GM23338 (cell line): ENCODE measurements at regions not wholly inside any gene's neighbourhood (a gene's known extent, or its start where the extent isn't known, plus 50 kb on each side); places are given as distances from the start of the nearest gene placed in this dataset.

Experiments
- CREB1 ChIP-seq: fragments of 250-450 bp; sonication (Bioruptor Pico); IDR thresholded peaks from 2 replicates; pipeline ENCODE4 v1.5.0; 2020; ENCODE audit warnings: low read depth, mild to moderate bottlenecking, moderate library complexity
- EZH2 ChIP-seq: fragments of 200-600 bp; sonication (generic); IDR thresholded peaks from one replicate; pipeline ENCODE4 v1.8.0; 2017; ENCODE audit warnings: antibody characterized with exemption, mild to moderate bottlenecking, low read depth; ENCODE audit not compliant: unreplicated experiment
- EZH2phosphoT487 ChIP-seq: fragments of 200-600 bp; sonication (generic); IDR thresholded peaks from one replicate; pipeline ENCODE4 v1.8.1; 2018; ENCODE audit warnings: antibody characterized with exemption; ENCODE audit not compliant: unreplicated experiment
- JUNB ChIP-seq: IDR thresholded peaks from one replicate; pipeline ENCODE4 v1.6.1; 2016; ENCODE audit warnings: antibody characterized with exemption; ENCODE audit not compliant: unreplicated experiment
- POLR2AphosphoS5 ChIP-seq: IDR thresholded peaks from 2 replicates; pipeline ENCODE4 v1.6.1; 2016; ENCODE audit warnings: antibody characterized with exemption, low read depth
- STAT1 ChIP-seq: IDR thresholded peaks from one replicate; pipeline ENCODE4 v1.6.1; 2016; ENCODE audit warnings: antibody characterized with exemption; ENCODE audit not compliant: unreplicated experiment
- ZNF114 ChIP-seq: fragments of 250-450 bp; sonication (Bioruptor Pico); IDR thresholded peaks from 2 replicates; pipeline ENCODE4 v1.5.0; 2020; ENCODE audit warnings: mild to moderate bottlenecking, moderate library complexity
- ZNF331 ChIP-seq: fragments of 250-450 bp; sonication (Bioruptor Pico); IDR thresholded peaks from 2 replicates; pipeline ENCODE4 v1.5.0; 2020; ENCODE audit warnings: low read depth, mild to moderate bottlenecking, moderate library complexity
- TF ChIP-seq, protein P1 (sequence below), 2 experiments: fragments of 200-600 bp in 1 of 2; sonication (generic) in 1 of 2; conservative IDR thresholded peaks; 2 replicates each; pipeline versions ENCODE4 v1.5.1 to v1.6.1; 2016 to 2017; ENCODE audit warnings: antibody characterized with exemption in 2 of 2, low read depth in 2 of 2, mild to moderate bottlenecking in 2 of 2, moderate library complexity in 1 of 2
- TF ChIP-seq, protein P2 (sequence below): IDR thresholded peaks from one replicate; pipeline ENCODE4 v1.6.1; 2018; ENCODE audit warnings: antibody characterized with exemption; ENCODE audit not compliant: unreplicated experiment
- TF ChIP-seq, protein P3 (sequence below): IDR thresholded peaks from 2 replicates; pipeline ENCODE4 v1.6.1; 2016; ENCODE audit warnings: antibody characterized with exemption

DNA sequence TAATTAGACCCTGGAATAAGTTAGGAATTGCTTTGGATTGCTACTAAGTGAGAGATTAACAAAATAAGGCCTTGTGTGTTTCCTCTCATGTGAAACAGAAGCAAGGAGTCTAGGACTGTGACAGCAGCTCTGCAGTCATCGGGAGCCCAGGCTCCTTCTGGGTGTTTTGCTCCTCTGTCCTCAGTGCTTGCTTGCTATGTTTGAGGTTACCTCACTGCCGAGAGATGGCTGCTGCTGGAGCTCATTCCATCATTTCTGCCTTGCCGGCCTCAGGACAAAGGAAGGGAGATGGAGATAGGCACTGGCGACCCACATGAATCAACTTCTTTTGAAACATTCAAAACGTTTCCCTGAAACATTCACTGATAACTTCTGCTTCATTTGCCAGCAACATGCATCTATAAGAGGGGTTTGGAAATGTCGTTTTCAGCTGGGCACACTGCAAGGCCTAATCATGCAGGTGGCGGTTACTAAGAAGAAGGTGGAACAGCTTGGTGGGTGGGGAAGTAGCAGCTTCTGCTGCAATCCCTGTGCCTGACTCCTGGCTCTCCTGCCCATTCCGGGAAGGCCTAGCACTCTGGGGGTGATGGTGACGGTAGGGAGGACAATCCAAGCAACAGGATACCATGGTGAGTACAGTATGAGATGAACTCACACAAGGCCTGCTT lies 77.2 kb upstream of the CD180 start:
- TF ChIP-seq, protein P1, sequence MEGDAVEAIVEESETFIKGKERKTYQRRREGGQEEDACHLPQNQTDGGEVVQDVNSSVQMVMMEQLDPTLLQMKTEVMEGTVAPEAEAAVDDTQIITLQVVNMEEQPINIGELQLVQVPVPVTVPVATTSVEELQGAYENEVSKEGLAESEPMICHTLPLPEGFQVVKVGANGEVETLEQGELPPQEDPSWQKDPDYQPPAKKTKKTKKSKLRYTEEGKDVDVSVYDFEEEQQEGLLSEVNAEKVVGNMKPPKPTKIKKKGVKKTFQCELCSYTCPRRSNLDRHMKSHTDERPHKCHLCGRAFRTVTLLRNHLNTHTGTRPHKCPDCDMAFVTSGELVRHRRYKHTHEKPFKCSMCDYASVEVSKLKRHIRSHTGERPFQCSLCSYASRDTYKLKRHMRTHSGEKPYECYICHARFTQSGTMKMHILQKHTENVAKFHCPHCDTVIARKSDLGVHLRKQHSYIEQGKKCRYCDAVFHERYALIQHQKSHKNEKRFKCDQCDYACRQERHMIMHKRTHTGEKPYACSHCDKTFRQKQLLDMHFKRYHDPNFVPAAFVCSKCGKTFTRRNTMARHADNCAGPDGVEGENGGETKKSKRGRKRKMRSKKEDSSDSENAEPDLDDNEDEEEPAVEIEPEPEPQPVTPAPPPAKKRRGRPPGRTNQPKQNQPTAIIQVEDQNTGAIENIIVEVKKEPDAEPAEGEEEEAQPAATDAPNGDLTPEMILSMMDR (conservative IDR thresholded peaks at IDR 0.05; ENCODE audit: low read depth in 2 of 2): no peak
- TF ChIP-seq POLR2AphosphoS5 (no peak), EZH2 (no peak), ZNF331 (CRISPR knock-in tag) (no peak), EZH2phosphoT487 (no peak), CREB1 (CRISPR knock-in tag) (no peak), JUNB (no peak), STAT1 (no peak), ZNF114 (CRISPR knock-in tag) (no peak)
- TF ChIP-seq, protein P2, sequence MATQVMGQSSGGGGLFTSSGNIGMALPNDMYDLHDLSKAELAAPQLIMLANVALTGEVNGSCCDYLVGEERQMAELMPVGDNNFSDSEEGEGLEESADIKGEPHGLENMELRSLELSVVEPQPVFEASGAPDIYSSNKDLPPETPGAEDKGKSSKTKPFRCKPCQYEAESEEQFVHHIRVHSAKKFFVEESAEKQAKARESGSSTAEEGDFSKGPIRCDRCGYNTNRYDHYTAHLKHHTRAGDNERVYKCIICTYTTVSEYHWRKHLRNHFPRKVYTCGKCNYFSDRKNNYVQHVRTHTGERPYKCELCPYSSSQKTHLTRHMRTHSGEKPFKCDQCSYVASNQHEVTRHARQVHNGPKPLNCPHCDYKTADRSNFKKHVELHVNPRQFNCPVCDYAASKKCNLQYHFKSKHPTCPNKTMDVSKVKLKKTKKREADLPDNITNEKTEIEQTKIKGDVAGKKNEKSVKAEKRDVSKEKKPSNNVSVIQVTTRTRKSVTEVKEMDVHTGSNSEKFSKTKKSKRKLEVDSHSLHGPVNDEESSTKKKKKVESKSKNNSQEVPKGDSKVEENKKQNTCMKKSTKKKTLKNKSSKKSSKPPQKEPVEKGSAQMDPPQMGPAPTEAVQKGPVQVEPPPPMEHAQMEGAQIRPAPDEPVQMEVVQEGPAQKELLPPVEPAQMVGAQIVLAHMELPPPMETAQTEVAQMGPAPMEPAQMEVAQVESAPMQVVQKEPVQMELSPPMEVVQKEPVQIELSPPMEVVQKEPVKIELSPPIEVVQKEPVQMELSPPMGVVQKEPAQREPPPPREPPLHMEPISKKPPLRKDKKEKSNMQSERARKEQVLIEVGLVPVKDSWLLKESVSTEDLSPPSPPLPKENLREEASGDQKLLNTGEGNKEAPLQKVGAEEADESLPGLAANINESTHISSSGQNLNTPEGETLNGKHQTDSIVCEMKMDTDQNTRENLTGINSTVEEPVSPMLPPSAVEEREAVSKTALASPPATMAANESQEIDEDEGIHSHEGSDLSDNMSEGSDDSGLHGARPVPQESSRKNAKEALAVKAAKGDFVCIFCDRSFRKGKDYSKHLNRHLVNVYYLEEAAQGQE: no peak
- TF ChIP-seq, protein P3, sequence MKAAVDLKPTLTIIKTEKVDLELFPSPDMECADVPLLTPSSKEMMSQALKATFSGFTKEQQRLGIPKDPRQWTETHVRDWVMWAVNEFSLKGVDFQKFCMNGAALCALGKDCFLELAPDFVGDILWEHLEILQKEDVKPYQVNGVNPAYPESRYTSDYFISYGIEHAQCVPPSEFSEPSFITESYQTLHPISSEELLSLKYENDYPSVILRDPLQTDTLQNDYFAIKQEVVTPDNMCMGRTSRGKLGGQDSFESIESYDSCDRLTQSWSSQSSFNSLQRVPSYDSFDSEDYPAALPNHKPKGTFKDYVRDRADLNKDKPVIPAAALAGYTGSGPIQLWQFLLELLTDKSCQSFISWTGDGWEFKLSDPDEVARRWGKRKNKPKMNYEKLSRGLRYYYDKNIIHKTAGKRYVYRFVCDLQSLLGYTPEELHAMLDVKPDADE: no peak
